ENCODE measurements at regions not wholly inside any gene's neighbourhood (a gene's known extent, or its start where the extent isn't known, plus 50 kb on each side); places are given as distances from the start of the nearest gene placed in this dataset.

DNA sequence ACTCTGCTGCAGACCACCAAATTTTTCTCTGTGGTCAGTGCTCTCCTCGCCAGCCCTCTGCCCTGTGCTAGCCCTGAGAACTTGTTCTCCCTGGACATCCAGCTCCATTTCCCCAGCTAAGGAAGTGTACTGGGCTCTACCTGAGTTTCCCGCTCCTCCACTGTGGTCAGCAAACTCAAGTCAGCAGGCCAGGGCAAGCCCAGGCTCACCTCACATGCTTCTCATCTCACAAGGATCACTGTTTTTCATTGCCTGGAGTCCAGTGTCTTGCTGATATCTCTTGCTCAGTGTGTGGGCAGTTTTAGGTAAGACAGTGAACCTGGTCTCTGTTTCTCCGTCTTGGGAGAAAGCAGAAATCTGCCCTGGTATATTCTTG, 201.4 kb downstream of the FOXO1 start:
- TF ChIP-seq, protein P1, sequence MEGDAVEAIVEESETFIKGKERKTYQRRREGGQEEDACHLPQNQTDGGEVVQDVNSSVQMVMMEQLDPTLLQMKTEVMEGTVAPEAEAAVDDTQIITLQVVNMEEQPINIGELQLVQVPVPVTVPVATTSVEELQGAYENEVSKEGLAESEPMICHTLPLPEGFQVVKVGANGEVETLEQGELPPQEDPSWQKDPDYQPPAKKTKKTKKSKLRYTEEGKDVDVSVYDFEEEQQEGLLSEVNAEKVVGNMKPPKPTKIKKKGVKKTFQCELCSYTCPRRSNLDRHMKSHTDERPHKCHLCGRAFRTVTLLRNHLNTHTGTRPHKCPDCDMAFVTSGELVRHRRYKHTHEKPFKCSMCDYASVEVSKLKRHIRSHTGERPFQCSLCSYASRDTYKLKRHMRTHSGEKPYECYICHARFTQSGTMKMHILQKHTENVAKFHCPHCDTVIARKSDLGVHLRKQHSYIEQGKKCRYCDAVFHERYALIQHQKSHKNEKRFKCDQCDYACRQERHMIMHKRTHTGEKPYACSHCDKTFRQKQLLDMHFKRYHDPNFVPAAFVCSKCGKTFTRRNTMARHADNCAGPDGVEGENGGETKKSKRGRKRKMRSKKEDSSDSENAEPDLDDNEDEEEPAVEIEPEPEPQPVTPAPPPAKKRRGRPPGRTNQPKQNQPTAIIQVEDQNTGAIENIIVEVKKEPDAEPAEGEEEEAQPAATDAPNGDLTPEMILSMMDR (IDR thresholded peaks at IDR 0.05) = no peak
- TF ChIP-seq POLR2A (IDR thresholded peaks at IDR 0.05) = no peak

Data from right lobe of liver (tissue), 4 donors.